ENCODE measurements at regions not wholly inside any gene's neighbourhood (a gene's known extent, or its start where the extent isn't known, plus 50 kb on each side); places are given as distances from the start of the nearest gene placed in this dataset.
"Not testable (repeated sequence)": the region's sequence is repeated elsewhere in the genome, so short reads cannot be mapped to it uniquely, and the experiment has no call there.

GRCh38 chr2:116761864-116762263 is 1052.6 kb upstream of the DDX18 start:
- DNase-seq (ENCODE audit: extremely low read depth, low read depth) = no peak

GRCh38 chr2:116769514-116769913 is 1045.0 kb upstream of the DDX18 start:
- DNase-seq (ENCODE audit: extremely low read depth, low read depth) = no peak

GRCh38 chr2:116776556-116776955 is 1037.9 kb upstream of the DDX18 start:
- no peak for DNase-seq (ENCODE audit: extremely low read depth, low read depth)

GRCh38 chr2:116787848-116788247 is 1026.6 kb upstream of the DDX18 start:
- no peak for DNase-seq (ENCODE audit: extremely low read depth, low read depth)

GRCh38 chr2:116802671-116803070 is 1011.8 kb upstream of the DDX18 start:
- DNase-seq (ENCODE audit: extremely low read depth, low read depth) = no peak

- DNase-seq (ENCODE audit: extremely low read depth, low read depth) = no peak
Observed at GRCh38 chr2:116804901-116805300, 1009.6 kb upstream of the DDX18 start.

- not testable (repeated sequence) for DNase-seq (ENCODE audit: extremely low read depth, low read depth)
Observed at GRCh38 chr2:116806505-116806904, 1008.0 kb upstream of the DDX18 start.

- DNase-seq (ENCODE audit: extremely low read depth, low read depth) = no peak
Observed at GRCh38 chr2:116809109-116809508, 1005.4 kb upstream of the DDX18 start.

GRCh38 chr2:116810071-116810470 is 1004.4 kb upstream of the DDX18 start:
- no peak for DNase-seq (ENCODE audit: extremely low read depth, low read depth)

GRCh38 chr2:116810645-116811044 is 1003.8 kb upstream of the DDX18 start:
- DNase-seq (ENCODE audit: extremely low read depth, low read depth) = no peak

- no peak for DNase-seq (ENCODE audit: extremely low read depth, low read depth)
Observed at GRCh38 chr2:116819355-116819754, 995.1 kb upstream of the DDX18 start.

- no peak for DNase-seq (ENCODE audit: extremely low read depth, low read depth)
Observed at GRCh38 chr2:116820986-116821385, 993.5 kb upstream of the DDX18 start.

GRCh38 chr2:116829543-116829942 is 984.9 kb upstream of the DDX18 start:
- DNase-seq (ENCODE audit: extremely low read depth, low read depth) = not testable (repeated sequence)

- DNase-seq (ENCODE audit: extremely low read depth, low read depth) = no peak
Observed at GRCh38 chr2:116832148-116832547, 982.3 kb upstream of the DDX18 start.

- DNase-seq (ENCODE audit: extremely low read depth, low read depth) = no peak
Observed at GRCh38 chr2:116833052-116833451, 981.4 kb upstream of the DDX18 start.

GRCh38 chr2:116842164-116842563 is 972.3 kb upstream of the DDX18 start:
- no peak for DNase-seq (ENCODE audit: extremely low read depth, low read depth)

- no peak for DNase-seq (ENCODE audit: extremely low read depth, low read depth)
Observed at GRCh38 chr2:116859708-116860107, 954.8 kb upstream of the DDX18 start.

GRCh38 chr2:116874021-116874420 is 940.5 kb upstream of the DDX18 start:
- no peak for DNase-seq (ENCODE audit: extremely low read depth, low read depth)

- no peak for DNase-seq (ENCODE audit: extremely low read depth, low read depth)
Observed at GRCh38 chr2:116877274-116877673, 937.2 kb upstream of the DDX18 start.

- no peak for DNase-seq (ENCODE audit: extremely low read depth, low read depth)
Observed at GRCh38 chr2:116877944-116878343, 936.5 kb upstream of the DDX18 start.

GRCh38 chr2:116879650-116880160 is 934.8 kb upstream of the DDX18 start:
- DNase-seq (ENCODE audit: extremely low read depth, low read depth) = no peak

GRCh38 chr2:116891191-116891590 is 923.3 kb upstream of the DDX18 start:
- DNase-seq (ENCODE audit: extremely low read depth, low read depth) = no peak

- no peak for DNase-seq (ENCODE audit: extremely low read depth, low read depth)
Observed at GRCh38 chr2:116911540-116911939, 903.0 kb upstream of the DDX18 start.

Data from NCI-H460 (cell line).